ENCODE measurements at regions not wholly inside any gene's neighbourhood (a gene's known extent, or its start where the extent isn't known, plus 50 kb on each side); places are given as distances from the start of the nearest gene placed in this dataset.

- FAIRE-seq = no peak
- no peak for DNase-seq (ENCODE audit: insufficient read length, low spot score)
Observed at GRCh38 chr7:25859412-25860274, 292.4 kb upstream of the NFE2L3 start.

GRCh38 chr7:25860275-25861163 is 291.5 kb upstream of the NFE2L3 start:
- no peak for TF ChIP-seq POLR2A (IDR thresholded peaks at IDR 0.05; ENCODE audit: low read depth, low read length)
- no peak for DNase-seq (ENCODE audit: insufficient read length, low spot score)

More at GRCh38 chr7:25859412-25860274, 292.4 kb upstream of the NFE2L3 start:
- no peak for TF ChIP-seq POLR2A (IDR thresholded peaks at IDR 0.05; ENCODE audit: low read depth, low read length)

GRCh38 chr7:25861164-25861496 is 290.9 kb upstream of the NFE2L3 start:
- no peak for TF ChIP-seq POLR2A (IDR thresholded peaks at IDR 0.05; ENCODE audit: low read depth, low read length)
- FAIRE-seq (no peak), DNase-seq (ENCODE audit: insufficient read length, low spot score) (no peak)

More at GRCh38 chr7:25860275-25861163, 291.5 kb upstream of the NFE2L3 start:
- no peak for FAIRE-seq

DNA sequence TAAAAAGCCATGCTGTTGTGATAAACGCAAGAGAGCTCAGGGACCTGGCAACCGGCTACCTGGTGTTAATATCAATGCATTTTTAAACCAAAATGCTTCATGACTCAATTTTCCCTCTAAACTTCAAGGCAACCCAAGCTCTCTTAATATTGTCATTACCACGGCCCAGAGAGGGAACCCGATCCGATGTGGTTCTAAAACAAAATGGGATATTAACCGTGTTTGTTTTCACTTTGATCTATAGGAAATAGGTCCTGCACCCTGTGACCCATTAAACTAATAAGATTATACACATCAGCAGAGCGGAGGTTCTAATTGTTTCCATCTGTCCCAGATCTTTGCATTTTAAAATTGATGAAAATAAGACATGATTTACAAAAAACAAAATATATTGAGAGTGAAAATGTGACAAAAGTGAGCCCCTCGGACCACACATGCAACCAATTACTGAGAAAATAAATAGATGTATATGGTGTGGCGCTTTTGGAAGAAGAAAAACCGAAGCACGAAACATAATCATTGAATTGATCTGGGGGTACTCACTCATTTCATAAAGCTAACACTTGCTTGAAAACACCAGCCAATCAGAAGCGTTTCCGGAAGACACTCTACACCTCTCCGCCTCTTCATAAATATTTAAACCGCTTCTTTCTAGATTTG is 290.3 kb upstream of the NFE2L3 start:
- TF ChIP-seq POLR2A (IDR thresholded peaks at IDR 0.05; ENCODE audit: low read depth, low read length) = no peak
- FAIRE-seq (no peak), DNase-seq (ENCODE audit: insufficient read length, low spot score) (no peak)

GRCh38 chr7:25862261-25863004 is 289.6 kb upstream of the NFE2L3 start:
- FAIRE-seq = peak; percentile 100
- no peak for TF ChIP-seq POLR2A (IDR thresholded peaks at IDR 0.05; ENCODE audit: low read depth, low read length)
- DNase-seq (ENCODE audit: insufficient read length, low spot score) = peak; percentile 92

DNA sequence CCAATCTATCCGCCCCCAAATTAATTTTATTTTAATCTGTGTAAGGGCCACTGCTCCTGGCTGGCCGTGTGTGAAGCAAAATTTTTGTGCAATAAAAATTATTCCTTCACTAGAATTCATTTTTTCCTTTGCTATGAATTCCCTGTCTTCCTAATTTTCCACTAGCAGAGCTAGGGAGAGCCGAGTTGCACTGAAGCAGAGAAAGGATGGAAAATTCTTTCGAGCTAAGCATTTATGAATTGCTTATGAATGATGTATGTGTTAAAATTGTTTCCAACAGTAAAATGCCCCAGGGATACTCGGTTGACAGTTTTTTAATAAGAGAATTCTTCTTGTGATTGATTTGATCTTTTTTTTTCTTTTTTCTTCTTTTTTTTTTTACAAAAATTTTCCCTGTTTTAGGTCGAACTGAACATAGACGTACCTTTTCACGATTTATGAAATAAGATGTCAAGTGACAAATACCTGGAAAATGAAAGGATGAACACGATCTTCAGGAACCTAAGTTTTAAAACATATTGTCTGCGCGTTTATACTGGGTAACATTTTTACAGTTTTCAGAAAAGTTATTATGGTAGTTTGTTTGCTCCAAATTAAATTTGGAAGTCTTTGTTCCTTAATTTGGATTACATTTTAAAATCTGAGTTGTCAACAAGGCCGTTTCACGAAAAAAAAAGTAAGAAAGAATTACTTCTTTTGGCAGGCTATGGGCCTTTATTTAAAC is 288.8 kb upstream of the NFE2L3 start:
- no peak for DNase-seq (ENCODE audit: insufficient read length, low spot score)
- no peak for TF ChIP-seq POLR2A (IDR thresholded peaks at IDR 0.05; ENCODE audit: low read depth, low read length)
- peak; percentile 71 for FAIRE-seq

- DNase-seq (ENCODE audit: insufficient read length, low spot score) (no peak), FAIRE-seq (peak; percentile 75)
- no peak for TF ChIP-seq POLR2A (IDR thresholded peaks at IDR 0.05; ENCODE audit: low read depth, low read length)
Observed at GRCh38 chr7:25863729-25864110, 288.3 kb upstream of the NFE2L3 start.

- FAIRE-seq = no peak
- DNase-seq (ENCODE audit: insufficient read length, low spot score) = no peak
- no peak for TF ChIP-seq POLR2A (IDR thresholded peaks at IDR 0.05; ENCODE audit: low read depth, low read length)
Observed at GRCh38 chr7:25864511-25864910, 287.5 kb upstream of the NFE2L3 start.

DNA sequence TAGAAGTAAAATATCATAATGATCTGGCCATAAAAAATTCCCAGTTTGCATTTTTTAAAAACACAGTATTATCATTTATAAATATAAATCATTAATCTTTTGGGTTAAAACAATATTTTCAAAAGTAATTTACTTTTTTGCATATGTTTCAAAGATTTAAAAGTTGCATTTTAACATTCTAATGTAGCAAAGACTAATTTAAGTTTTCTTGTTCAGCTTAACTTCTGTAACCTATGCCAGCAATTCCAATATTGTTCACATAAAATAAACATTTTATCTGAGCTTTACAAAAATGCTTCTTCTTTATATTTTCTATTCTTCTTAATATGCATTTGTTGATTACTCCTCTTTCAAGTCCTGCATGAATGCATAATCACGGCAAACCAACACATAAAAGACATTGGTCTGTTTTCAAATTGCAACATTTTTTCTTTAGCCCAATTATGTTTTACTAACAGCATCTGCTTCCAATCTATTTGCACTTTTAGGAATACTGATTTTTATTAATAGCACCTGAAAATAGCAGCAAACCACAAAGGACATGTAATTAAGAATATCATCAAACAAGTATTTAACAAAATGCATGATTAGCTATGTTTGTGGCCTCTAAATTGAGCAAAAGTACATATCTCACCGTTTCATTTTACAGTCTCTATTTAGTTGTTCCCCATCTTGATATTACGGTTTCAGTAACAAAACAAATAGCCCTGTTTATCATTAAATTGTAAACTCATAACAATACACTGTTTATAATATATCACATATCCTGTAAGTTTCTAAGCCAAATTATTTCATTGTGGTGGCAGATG is 286.9 kb upstream of the NFE2L3 start:
- TF ChIP-seq POLR2A (IDR thresholded peaks at IDR 0.05; ENCODE audit: low read depth, low read length) = no peak
- DNase-seq (ENCODE audit: insufficient read length, low spot score) = no peak
- peak; percentile 78 for FAIRE-seq

DNA sequence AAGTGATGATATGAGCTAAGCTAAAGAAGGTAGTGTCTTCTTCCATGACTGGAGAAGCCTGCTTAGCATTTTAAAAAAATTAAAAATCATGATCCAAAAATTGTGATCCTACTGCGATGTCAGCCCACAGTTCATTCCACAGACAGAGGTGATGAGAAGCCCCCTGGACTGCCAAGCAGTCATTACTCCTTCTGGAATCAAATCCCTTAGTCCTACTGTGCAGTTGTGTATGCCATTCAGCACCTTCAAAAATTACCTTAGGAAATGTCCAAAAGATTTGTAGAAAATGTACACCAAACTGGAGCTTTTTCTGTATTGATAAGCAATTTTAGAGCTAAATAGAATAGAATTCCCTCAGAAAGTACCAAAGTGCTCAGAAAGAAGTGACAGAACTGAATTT is 283.5 kb upstream of the NFE2L3 start:
- FAIRE-seq (no peak), DNase-seq (ENCODE audit: insufficient read length, low spot score) (no peak)
- TF ChIP-seq POLR2A (IDR thresholded peaks at IDR 0.05; ENCODE audit: low read depth, low read length) = no peak

DNA sequence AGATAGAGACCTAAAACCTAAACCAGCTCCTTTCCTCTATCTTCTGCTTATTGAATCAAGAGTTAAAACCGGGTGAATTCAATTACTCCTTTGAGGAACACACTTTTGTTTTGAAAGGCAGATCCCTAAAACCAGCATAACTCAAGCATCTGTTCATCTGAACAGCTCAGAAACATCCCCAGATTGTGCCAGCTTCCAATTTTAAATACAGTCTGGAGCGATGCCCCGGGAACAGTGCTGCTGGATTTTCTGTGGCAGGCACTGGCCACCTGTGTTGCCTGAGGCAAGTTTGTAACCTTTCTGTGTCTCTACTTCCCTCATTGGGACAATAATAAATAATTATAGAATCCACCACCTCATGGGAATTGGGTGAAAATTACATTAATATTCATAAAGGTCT is 281.4 kb upstream of the NFE2L3 start:
- DNase-seq (ENCODE audit: insufficient read length, low spot score) = no peak
- no peak for FAIRE-seq
- no peak for TF ChIP-seq POLR2A (IDR thresholded peaks at IDR 0.05; ENCODE audit: low read depth, low read length)

- DNase-seq (ENCODE audit: insufficient read length, low spot score) (no peak), FAIRE-seq (no peak)
- no peak for TF ChIP-seq POLR2A (IDR thresholded peaks at IDR 0.05; ENCODE audit: low read depth, low read length)
Observed at GRCh38 chr7:25876092-25876491, 275.9 kb upstream of the NFE2L3 start.

Measured in H54 (cell line).